Stimulated activated CD8-positive, alpha-beta memory T cell treated with anti-CD3 and anti-CD28 coated beads, Interleukin-15, amount 100 ng/mL, for 4 hours (primary cell): ENCODE measurements at regions not wholly inside any gene's neighbourhood (a gene's known extent, or its start where the extent isn't known, plus 50 kb on each side); places are given as distances from the start of the nearest gene placed in this dataset.
"Not testable (repeated sequence)": the region's sequence is repeated elsewhere in the genome, so short reads cannot be mapped to it uniquely, and the experiment has no call there.

ENCODE experiments used
- DNase-seq, 2 donors: peaks; one replicate each; pipeline ENCODE4 v3.0.0-alpha.2; 2020; ENCODE audit warnings: low read depth in 2 of 2

DNA sequence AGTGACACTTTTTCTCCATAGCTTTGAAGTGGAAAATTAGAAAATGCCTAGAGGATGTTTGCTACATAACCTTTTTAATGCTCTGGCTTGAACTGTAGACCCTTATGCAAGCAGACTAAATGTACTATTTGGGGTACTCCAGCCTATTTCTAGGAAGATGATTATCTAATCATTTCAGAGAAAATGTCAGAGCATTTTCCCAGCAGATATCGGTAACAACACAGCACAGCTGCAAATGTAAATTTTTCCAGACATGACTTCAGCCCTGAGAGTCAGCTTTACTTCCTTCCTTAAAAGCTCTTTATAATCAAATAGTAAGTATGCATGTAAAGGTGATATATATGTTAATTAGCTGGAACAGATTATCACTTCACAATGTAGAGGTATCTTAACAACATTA is 1647.1 kb downstream of the SUCLG1 start:
- DNase-seq, result no peak

DNA sequence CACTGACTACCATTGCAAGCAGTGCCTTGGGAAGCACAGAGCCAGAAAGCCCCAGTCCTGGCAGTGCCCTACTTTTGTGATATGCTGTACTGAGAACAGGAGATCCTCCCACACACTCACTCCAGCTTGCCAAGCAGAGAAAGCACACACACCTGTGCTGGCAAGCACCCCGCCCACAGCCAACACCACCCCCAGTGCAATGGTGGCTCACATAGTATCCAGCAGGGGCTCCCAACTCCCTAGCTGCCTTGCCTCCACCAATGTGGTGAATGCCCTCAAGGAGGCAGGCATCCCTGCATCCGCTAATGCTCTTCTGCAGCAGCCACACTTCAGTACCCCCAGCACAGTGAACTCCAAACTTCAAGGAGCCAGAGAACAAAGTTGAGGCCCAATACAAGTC is 1655.8 kb downstream of the SUCLG1 start:
- DNase-seq, result no peak

DNA sequence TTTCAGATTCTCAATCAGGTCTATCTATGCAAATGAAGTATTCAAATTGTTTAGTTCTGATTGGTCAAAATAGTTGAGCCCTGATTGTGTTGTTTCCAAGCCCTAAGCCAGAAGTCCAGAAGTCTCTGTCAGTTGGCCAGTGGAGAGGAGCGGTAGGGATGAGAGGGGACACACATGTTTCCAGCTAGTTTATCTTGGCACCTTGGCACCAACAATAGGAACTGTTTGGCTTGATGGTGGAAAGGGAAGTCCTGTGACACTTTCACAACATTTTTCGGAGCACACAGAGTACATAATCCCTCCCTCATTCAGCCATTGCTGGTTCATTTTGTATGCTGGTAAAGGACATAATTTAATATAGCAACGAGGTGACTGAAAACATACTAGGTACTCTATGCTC is 1661.6 kb downstream of the SUCLG1 start:
- no peak for DNase-seq

DNA sequence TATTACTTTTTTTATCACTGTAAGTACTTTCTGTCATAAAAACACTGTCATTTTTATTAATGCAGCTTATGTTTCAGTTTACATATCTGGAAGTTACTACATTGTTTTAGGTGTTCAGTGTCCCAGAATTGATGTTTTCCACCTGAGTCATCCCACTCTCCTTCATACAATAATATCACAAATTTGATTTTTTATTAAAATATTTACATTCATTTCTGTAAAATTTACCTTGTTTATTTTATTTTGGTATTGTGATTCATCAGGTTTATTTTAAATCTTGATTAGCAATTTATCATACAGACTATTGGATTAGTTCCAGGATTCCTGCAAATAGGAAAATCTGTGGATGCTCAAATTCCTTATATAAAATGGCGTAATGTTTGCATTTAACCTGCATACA is 1662.9 kb downstream of the SUCLG1 start:
- DNase-seq, result no peak

DNA sequence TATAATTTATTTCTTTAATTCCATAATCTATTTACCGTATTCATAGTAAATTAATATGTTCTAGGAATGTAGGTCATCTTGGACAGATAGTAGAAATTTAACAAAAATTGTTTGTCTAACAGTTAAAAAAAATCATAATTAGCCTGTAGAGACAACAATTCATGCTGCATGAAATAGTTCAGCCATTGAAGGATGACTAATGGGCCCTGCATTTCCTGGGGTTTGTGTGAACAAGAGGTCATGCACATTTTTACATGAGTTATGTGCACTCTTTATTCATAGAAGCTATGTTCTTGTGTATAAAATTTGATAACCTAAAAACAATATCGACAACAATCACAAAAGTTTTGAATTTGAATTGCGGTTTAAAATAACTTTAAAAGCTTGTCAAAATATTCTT is 1663.6 kb downstream of the SUCLG1 start:
- DNase-seq, result no peak

DNA sequence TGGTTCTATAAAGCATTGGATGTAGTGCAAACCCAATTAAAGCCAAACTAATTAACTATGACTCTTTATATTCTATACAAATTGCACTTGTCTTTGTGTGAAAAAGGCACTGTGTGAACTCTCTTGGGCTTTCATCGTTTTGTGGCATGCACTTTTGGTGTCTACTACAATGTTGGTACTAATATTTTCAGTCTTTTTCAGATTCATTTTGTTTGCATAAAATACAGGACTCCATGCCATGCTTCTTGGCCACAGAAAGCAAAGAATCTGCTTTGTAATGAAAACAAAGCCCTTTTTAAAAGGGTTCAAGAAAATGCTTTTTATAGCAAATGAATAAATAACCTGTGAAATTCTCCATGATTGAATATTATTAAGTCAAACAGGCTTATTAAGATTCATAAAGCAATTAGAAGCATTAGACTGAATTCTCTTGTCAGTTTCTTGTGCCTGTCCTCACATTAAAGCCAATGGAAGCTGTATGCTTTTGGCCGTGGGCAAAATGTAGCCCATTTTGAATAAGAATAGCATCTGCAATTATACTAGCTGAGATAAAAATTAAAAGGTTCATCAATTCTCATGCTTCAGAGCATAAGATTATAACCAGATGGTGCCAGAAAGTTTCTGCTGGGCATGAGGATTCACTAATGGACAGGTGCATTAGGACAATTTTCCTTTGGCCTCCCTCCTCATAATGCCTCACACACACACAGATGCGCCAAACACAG is 1665.2 kb downstream of the SUCLG1 start:
- DNase-seq, result no peak

DNA sequence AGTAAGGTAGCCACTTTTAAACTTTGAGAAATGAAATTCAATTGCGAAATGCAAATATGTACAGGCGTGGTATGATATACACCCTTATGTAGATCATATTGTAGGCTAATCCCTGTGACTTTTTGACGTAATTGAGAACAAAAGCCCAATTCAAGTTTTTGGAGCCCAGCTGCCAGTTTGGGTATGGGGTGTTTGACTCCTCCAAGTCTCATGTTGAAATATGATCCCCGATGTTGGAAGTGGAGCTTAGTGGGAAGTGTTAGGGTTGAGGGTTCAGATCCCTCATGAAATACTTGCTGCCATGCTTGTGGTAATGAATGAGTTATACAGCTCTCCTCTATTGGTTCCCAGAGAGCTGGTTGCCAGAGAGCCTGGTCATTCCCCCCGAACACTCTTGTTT is 1666.8 kb downstream of the SUCLG1 start:
- DNase-seq, result no peak

DNA sequence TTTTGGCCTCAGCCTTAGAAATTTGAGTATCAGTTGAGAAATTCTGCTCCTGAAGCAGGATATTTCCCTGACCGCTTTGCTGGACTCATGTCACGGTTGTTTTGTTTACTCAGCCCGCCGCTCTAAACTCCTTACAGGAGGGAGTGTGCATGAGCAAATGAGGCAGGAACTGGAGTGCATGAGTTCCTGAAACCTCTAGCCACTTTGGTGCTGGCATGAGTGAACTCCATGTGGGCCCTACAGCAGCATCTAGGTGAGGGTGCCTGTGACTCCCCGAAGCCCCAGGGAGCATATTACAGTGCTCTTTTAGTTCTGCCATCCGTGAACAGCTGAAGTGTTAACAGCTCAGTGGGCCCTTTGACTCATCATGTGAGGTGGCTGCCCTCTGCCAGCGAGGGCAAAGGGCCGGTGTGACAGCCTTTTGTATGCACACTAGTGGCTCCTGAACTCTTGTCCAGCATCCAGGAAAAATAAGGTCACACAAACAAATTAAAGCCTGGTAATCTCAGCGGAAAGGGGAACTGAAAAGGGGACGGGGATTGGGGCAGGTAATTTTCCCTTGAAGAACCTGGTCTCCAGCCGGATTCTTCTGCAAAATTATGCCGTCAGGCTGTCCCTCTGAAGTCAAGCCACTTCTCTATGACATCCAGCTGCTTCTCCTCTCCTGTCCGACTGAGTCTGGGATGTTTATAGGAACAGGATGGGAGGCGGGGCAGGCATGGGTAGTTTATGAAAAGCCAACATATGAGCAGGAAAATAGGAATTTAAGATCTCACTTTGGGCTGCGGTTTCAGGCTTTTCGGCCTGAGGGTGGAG is 1668.7 kb downstream of the SUCLG1 start:
- no peak for DNase-seq

DNA sequence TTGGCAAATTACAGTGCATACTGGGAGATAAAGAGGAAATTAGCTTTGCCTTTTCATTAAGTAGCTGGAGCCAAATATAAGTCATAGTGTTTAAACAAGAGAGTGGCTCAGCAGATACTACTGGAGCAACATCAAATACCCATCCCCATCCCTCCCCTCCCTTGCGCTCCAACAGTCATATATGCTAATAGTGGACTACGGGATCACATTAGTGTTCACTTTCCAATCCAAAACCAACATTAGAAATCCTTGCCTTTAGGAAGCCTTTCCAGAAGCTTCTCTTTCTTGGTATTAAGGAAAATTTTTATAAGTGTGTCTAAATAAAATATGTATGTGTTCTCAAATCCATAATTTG is 1669.3 kb downstream of the SUCLG1 start:
- no peak for DNase-seq

DNA sequence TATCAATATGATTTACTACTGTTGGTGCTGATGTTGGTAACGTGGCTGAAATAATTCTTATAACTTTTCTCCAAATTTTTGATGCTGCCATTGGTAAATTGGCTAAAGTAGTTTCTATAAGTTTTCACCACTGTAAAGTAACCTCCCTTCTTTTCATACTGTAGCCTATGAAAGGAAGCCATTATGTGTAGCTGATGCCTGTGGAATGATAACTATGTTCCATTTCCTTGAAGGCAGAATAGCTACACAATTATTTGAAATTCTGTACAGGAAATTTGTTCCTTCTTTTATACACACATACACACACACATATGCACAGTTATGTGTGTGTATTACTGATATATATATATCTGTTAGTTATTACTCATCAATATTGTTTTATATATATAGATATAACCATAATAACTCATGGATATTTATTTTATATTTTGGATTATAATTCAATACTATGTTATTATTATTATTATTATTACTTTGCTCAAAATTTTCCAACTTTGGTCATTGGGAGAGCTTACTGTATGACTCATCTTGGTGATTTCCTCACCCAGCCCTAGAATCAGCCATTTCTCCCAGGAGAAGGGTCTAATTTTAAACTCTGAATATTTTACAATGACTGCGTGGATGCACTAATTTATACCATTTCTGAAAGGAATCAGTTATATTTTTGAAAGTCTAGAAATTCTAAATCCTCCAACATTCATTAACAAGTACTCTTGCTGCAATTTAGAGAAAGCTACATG is 1677.7 kb downstream of the SUCLG1 start:
- DNase-seq, result no peak

DNA sequence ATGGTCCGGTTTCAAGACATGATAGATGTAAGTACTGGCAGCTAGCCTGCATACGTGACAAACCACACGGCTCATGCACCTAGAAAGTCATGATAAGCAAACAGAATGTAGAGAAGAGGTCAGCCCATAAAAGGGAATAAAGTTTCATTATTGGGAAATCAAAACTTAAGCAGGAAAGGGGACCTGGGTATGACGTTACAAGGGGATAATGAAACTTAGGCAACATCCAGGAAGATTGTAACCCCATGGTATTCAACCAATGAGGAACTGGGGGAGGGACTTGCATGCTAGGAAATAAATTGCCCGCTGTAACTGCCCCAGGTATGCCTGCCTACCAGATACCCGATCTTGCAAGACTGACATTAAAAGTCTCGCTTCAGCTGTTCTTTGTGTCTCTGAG is 1679.0 kb downstream of the SUCLG1 start:
- DNase-seq, result no peak

DNA sequence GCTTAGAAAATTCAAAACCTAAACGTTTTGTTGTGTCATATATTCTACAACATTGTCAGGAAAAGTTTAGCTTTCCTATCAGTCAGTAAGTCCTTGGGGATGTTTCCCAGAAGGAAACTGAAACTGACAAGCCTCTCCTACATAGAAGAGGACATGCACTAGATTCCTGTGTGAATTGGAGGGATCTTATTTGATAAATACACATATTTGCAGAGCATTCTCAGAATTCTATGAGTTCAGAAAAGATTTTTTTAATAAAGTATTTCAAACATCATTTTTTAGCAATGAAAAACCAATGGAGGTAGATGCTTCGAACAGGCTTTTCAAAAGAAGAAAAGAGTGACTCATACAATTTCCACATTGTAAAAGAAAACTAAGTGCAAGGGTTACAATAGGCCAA is 1706.7 kb downstream of the SUCLG1 start:
- DNase-seq, result no peak

DNA sequence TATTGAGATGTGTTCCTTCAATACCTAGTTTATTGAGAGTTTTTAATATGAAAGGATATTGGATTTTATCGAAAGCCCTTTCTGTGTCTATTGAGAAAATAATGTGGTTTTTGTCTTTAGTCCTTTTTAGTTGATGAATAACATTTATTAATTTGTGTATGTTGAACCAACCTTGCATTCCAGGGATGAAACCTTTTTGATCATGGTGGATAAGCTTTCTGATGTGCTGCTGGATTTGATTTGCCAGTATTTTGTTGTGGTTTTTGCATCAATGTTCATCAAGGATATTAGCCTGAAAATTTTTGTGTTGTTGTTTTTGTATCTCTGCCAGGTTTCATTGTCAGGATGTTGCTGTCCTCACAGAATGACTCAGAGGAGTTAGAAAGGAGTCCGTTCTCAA is 1710.4 kb downstream of the SUCLG1 start:
- no peak for DNase-seq

DNA sequence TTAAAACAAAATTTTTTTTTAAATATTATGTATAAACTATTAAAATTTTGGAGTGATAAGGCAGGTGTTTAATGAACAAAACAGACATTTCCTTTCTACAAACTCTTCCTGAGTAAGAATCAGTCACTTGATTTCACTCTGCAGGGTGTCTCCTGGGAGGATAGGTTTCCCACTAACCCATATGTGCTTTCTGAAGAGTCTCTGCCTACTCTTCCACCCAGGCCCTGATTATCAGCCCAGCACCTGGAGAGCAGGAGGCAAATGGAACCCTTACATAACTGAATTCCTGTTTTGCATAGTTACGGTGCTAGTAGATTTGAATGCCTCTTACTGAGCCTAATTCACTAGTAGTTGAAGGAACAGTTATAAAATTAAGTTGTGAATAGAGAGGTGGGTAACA is 1718.6 kb downstream of the SUCLG1 start:
- no peak for DNase-seq

DNA sequence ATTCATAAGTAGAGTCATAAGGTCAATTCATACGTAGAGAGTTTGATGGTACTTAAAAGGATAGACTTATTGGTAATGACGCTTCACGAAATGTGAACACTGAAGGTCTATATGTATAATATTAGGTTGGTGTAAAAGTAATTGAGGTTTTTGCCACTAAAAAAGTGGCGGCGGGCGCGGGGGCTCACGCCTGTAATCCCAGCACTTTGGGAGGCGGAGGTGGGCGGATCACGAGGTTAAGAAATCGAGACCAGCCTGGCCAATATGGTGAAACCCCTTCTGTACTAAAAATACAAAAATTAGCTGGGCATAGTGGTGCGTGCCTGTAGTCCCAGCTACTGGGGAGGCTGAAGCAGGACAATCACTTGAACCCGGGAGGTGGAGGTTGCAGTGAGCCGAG is 1721.1 kb downstream of the SUCLG1 start:
- DNase-seq, result not testable (repeated sequence)

DNA sequence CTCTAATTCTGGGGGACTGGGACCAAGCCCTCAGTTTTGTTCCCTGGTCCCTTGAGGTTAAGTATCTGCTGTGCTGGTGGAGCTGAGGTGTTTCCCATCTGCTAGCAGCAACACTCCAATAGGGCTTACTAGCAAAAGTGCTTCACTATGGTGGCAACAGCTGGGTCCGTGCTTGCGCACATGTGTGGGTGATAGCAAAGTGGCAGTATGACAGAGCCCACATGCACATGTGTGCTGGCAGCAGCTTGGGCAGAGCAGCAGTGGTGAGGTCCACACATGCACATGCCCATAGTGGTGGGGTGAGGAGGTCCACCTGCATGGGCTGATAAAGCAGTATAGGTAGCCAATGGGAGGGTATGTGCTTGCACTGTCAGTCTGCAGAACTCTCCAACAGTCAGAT is 1723.7 kb downstream of the SUCLG1 start:
- DNase-seq, result no peak

DNA sequence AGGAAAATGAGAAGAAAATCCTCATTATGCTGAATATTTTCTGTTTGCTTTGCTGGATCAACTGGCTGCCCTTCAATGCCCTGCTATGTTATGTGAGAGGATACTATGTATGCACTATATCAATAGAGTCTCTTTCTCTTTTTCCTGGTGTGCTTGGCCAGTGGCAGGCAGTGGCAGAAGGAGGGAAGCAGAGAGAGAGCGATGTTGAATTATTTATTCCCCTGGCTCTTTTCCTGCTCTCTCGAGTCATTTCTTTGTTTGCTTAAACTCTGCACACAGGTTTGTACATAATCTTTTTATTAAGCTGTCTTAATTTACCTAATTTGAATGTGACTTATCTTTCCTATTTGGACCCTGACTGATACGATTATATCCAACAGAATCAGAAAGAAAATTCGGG is 1727.3 kb downstream of the SUCLG1 start:
- no peak for DNase-seq

DNA sequence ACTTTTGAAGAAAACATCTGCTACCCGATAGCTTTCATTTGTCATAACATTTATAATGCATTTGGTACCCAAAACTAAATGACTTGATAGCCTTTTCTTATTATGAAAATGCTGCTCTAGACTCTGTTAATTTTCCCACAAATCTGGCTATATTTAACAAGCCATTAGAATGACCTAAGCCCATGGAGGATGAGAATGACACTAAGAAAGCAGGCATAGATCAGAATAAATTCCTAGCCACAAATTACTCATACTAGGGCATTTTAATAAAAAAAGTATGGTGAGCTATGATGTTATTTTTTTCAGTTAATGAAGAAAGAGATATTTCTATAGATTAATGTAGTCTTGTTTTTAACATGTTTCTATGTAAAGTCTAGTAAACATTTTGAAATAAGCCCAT is 1728.3 kb downstream of the SUCLG1 start:
- DNase-seq, result no peak

DNA sequence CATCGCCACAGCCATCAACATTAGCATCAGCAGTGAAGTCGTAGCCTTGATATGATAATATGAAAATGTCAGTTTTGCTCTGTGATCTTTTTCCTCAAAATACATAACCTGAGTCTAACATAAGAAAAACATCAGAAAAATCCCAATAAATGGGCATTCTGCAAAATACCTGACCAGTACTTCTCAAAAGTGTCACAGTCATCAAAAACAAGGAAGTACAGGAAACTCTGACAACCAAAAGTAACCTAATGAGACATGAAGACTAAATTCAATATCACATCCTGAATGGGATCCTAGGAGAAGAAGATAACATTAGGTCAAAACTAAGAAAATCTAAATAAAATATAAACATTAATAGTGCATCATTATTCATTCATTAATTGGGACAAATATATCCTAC is 1731.0 kb downstream of the SUCLG1 start:
- no peak for DNase-seq

DNA sequence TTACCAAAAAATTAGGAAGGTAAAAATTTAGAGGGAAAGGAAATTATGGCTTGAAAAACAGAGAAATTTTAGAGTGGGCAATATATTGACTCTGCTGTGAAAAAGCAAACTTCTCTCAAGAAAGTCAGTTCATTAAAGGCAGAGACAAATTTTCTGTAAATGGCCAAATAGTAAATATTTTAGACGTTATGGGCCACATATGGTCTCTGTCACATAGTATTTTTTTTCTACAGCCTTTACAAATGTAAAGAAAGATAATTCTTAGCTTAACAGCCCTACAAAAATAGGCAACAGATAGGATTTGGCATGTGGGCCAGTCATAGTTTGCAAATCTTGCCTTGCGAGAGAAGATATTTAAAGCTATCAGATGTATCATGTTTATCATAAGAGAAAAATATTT is 1750.4 kb downstream of the SUCLG1 start:
- no peak for DNase-seq

DNA sequence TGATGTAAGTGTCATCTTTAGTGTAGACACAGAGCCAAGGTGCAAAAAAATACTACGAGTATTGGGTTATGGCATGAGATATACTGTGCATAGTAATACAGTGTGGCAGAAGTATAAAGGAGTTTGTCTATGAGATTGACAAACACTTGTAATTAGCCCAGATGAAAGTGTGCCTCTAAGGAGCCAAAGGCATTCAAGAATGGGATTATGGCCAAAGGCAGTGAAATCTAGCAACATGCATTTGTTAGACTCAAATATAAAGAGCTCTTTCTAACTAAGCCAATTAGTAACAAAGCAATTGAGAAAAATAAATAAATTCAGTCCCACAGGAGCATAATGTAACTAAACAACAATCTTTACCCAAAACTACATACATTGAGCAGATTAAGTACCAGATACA is 1761.8 kb downstream of the SUCLG1 start:
- no peak for DNase-seq

DNA sequence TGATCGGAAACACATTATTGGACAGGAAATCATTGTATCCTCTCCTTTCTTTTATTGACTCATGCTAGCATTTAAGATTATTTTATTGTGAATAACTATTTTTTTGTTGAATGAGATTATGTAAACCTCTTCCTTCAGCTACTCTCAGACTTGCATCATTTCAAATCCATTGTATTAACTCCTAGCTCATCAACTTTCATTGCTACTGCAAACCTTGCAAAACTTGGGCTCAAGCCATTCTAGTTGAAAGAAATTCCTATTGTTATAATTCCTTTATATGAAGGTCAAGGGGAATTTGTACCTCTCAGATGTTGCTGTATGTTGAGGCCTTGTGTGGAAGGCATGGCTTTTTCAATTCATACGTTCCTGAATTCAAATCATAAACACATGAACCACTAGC is 1764.6 kb downstream of the SUCLG1 start:
- DNase-seq, result no peak
